IPS DF 4.7 (cell line): ENCODE measurements at regions not wholly inside any gene's neighbourhood (a gene's known extent, or its start where the extent isn't known, plus 50 kb on each side); places are given as distances from the start of the nearest gene placed in this dataset.

ENCODE experiments used
- DNase-seq: peaks from one replicate; pipeline ENCODE4 v3.0.0-alpha.2; 2013; ENCODE audit warnings: low spot score; ENCODE audit errors: extremely low read depth

DNA sequence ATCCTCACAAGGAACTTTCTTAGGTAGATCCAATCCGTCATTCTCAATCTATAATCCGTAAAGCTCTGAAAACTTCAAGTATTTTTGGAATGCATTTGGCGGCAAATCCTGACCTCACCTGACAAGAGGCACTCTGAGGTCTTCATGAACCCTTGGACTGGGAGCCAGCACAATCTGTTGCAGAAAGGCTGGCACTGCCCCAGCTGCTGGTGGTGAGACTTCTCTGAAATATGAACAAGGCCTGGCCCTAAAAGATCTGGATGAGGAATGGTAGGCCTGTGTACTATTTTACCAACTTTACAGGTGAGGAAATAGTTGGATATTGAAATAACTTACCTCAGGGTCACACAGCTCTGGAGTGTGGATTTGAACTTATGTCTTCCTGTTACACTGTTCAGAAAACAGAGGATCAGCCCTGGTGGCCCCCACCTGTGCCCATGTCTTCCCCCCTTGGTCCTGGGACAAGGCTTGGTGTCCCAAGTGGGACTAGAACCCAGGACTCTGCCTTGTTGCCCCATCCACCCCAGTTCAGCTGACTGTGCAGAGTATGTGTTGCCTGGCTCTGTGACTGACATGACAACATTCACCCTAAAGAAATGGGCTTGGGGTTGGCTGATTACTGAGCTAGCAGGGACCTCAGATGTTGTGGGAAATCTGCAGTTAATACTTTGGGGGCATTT, 471.4 kb downstream of the MN1 start:
- DNase-seq = no peak

DNA sequence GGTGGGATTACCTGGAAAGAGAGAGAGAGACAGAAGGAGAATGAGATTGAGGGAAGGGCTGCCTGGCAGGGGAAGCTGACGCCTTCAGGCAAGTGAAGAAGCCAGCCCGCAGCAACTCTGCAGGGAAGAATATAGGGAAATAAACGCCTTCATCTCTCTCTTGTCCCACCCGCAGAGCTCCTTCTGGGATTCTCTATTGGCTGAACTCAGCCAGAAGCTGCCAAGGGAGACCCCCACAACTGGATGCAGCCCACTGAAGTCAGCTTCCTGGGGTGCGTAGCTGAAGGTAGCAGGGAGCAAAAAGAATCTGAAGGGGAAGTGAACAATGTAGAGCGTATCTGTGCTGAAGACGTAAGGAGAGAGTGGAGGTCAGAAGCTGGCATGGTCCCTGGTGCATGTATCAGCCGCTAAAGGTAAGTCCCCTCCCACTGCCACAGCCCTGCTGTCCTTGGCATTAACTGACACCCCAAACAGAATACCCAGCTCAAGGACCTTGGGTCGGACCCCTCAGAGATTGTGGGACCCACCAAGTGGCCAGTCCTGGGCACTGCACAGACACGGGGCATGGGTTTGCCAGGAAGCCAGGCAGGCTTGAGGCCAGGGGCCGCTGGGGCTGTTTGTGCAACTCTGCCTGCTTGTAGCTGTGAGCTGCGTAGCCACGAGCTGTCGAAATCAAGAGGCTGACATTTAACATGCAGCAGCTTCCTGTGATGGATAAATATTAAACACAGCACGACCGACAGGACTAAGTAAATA, 469.9 kb downstream of the MN1 start:
- DNase-seq = no peak

DNA sequence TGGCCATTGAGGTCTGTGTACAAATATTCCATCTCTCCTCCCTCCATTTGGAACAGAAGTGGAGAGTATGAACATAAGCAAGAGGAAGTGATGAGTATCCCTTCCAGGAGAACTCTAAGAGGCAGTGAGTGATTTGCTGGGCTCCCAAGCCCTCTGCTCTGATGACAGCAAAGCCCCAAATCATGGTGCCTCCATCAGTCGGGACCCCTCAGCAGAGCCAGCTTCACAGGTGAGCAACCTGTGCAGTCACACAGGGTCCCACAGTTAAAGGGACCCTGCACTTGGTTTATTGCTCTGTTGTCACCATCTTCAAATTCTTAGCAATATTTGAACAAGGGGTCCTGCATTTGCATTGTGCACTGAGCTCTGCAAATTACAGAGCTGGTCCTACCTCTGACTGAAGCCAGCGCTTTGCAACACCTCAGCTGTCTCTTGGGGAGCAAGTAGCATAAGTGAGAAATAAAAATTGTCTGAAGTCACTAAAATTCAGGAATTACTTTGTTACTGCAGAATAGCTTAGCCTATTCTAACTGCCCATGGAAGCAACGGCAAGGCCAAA, 466.4 kb downstream of the MN1 start:
- DNase-seq = no peak

DNA sequence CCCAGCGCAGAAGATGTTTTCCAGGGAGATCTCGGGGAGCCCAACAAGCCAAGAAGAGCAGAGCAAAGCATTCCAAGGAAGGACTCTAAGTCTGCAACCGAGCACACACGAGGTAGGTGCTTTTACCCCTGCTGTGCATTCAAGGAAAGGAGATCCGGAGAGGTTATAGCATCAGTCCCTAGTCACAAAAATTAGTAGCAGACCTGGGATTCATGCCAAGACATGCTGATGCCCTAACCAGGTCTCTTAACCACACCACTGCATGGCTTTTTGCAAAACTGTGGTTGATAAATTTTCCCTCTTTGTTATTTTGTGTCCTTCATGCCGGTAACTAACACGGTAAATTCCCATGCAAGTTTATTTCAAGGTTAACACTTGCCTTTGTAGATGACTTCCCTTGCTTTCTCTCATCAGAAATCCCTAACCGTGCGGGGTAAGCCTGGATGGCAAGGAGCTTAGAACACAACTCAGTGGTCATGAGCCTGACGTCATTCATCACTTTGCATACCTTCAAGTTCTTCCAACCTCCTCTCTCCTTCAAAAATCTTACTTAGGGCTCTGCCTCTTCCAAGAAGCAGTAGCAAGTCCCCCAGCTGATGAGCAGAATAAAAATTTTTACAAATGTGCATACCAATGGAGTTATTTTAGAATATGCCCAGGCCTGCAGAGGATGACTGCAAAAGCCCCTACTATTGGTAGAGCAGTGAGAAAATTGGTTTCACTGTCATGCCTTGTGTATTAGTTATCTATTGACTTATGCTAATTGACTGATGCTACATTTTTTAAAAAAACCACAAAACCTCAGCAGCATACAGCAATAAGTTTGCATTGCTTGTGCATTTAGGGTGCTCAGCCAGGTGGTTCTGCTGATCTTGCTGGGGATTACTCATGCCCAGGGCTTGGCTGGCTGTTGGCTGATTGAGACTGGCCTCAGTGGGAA, 465.1 kb downstream of the MN1 start:
- DNase-seq = no peak

DNA sequence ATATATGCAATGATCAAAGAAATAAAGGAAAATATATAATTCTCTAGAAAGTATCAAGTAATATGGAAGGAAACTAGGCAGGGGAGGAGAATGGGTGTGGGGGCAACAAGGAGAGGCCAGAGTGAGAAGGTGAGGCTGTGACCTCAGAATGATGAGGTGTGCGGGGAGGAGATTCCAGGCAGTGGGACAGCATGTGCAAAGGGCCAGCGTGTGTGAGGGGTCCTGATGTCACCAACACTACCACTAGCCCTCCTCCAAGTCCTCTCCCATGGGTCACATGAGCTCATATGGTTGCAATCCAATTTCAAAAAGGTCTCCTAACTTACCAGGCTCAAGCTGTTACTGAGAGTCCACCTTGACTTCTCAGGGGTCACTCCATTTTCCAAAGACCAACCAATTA, 463.9 kb downstream of the MN1 start:
- DNase-seq = no peak

DNA sequence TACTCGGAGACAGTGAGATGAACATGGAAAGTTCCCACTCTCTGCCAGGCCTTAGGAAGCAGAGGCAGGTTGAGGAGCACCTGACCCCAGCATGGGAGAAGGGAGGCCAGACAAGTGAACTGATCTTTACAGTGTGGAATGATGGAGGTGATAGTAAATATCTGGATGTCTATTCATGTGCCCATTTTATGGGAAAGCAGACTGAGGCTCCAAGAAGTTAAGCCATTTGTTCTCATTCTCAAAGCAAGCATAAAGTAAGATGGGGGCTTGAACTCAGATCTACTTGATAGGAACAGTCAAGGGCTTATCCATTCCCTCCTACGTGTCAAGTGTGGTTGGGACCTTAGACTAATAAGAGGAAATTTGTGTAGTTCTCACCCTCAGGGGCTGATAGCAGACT, 461.5 kb downstream of the MN1 start:
- no peak for DNase-seq

DNA sequence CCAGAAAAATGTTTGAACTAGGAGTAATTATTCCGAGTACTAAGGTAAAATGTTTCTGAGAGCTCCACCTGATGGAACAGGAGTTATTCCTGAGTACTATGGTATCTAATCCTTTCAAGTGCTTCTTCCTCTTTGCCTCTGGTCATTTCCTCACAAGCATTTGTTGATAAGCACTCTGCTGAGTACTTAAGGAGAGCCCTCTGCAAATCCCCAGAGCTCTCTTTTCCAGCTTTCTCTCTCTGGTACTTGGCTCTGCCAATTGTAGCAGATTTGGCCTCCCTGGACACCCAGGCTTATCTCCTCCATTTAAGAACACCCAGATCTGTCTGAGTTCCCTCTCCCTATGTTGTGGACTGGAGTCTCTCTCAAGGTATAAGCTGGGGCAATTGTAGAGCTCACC, 457.0 kb downstream of the MN1 start:
- no peak for DNase-seq

DNA sequence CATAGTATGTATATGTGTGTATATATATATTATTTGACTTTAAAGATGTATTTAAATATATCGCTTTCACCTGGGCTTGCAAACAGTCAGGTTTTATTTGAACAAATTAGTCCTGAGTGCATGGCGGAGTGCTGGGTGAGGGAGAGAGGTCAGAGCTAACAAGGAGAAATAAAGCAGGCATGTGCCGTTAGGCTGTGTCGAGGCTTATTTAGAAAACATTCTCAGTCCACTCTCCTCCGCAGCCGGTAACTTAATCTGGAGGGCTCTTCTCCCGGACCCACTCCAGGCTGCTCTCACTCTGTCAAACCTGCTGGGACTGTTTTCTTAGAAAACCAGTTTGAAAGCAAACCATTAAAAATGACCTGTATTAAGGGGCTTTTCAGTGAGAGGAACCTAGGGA, 455.9 kb downstream of the MN1 start:
- no peak for DNase-seq

DNA sequence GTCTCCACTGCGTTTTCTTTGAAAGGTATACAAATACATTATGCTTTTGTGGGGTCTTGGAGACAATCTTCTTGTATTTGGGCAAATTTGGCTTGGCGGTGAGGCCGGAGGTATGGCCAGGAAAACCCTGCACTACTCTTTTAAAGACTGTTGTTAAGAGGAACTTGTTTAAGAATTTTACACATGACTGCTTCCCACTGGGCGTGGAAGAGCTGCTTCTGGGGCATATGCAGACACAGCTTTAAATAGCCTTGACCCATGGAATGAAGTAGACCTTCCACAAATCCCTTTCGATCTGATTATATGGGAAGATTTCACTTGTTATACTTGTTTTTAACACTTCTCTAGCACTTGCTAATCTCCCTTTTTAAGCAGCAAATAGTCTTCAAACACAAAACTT, 453.6 kb downstream of the MN1 start:
- DNase-seq = no peak

DNA sequence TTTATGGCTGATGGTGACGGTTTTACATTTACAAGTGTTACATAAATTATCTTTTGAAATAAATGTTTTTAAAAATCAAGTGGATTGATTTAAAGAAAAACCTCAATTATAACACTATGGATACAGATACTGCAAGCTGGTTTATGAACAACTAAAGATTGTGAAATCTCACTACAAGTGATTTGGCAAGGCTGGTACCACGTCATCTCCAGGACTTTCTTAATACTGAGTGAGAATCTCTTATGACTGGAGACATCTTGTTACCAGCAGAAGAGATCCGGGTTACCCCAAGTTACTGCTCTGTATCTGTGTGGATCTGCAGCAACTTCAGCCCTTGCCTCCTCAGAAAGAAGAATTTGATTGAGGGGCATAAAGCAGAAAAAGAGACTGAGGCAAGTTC, 452.9 kb downstream of the MN1 start:
- DNase-seq = no peak

DNA sequence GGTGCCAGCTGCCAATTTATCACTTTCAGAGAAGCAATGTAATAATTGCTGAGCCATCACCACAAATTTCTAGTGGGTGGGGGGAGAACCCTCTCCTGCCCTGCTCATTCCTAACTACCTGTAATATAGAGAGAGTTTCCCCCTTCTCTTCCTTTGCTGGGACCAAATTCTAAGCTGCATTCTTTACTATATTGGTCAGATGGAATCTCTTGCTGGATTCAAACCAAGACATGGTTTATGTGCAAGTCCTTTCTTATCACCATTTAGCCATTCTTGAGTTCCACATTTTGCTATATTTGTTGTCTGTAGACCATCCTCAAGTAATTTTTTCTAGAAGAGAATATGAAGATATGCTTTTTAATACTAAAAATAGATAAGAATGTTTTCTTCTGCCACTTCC, 452.1 kb downstream of the MN1 start:
- no peak for DNase-seq

DNA sequence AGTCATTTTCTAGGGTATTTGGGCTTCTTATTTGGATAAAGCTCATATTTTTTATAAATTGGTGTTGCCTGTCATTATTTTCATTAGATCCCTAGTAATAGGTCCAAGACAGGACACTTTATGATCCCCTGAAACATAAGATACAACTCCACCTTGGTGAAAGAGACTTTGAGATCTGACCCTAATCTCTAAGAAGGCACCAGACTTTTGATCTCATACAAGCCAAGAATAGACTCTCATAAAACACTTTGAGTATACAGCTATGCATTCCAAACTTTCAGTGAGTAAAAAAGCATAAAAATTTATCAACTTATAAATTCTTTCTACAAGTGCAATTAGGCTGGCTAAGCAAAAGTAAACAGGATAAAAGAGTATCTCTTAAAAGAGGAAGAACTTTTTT, 451.2 kb downstream of the MN1 start:
- DNase-seq = no peak

DNA sequence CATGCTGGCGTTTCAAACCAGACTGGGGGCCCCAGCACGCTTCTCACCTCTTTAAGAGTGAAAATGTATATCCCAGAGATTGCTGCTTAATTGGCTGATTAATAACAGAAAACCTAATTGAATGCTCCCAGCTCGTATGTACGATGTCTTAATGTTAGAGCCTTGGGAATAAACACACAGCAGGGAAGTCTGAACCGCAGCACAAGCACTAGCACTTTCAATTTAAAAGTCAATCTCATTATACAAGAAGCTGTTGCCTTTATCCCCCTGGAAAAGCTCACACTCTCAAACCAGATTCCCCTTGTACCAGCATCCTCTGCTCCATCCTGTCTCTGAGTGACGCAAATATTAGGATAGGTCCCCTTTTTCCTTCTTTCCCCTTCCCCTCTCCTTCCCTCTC, 449.1 kb downstream of the MN1 start:
- no peak for DNase-seq

DNA sequence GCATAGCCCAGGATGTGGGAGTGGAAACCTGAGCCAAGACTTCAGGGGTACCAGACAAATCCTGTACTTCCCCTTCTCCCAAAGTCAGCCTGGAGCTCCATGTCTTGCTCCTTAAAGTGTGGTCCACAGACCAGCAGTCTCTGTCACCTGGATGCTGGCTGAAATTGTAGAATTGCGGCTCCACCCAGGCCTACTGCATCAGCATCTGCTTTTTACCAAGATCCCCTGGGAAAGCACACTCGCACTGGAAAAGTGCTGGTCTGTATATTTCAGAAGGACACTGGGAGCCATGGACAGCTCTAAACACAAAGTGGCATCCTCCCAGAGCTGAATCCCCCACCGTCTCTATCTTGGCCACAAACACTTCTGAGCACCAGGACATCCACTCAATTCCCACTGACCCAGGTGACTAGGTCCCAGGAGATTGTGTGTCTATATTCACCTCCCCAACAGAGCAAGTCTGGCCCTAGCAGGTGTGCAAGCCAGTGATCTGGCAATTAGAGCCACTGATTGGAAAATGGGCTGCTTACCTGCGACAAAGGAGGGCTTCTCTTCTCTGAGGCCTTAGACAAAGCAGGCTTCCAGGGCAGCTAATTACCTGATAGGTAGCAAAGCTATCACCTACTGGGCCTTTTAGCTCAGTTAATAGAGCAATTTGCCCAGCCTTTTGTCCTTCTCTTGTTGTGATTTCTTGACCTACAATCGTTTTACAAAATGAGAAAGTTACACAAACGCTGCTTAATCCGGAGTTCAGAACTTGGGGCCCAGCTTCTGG, 443.3 kb downstream of the MN1 start:
- DNase-seq = no peak

DNA sequence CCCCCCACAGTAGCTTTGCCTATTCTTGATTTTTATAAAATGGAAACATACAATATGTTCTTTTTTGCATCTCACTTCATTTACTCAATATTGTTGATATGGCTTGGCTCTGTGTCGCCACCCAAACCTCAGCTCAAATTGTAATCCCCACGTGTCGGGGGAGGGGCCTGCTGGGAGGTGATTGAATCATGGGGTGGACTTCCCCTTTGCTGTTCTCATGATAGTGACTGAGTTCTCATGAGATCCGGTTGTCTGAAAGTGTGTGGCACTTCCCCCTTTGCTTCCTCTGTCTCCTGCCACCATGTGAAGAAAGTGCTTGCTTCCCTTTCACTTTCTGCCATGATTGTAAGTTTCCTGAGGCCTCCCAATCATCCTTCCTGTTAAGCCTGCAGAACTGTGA, 431.3 kb downstream of the MN1 start:
- DNase-seq = no peak

DNA sequence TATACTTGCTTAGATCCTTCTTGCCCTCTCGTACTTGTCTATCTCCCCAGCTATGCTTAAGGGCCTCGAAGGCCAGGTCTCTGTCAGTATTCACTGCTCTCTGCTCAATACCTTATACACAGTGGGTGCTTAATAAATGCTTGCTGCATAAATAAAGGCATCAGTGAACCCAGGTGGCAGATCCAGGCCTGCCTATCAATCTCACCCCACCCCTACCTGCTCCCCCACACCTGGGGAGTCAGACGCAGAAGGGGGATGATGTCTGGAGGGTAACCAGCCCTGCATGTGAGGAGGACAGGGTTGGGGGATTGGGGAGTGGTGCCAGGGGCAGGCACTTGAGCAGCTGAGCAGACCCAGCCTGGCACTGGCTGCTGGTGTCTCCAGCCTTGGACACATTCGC, 430.6 kb downstream of the MN1 start:
- DNase-seq = no peak

DNA sequence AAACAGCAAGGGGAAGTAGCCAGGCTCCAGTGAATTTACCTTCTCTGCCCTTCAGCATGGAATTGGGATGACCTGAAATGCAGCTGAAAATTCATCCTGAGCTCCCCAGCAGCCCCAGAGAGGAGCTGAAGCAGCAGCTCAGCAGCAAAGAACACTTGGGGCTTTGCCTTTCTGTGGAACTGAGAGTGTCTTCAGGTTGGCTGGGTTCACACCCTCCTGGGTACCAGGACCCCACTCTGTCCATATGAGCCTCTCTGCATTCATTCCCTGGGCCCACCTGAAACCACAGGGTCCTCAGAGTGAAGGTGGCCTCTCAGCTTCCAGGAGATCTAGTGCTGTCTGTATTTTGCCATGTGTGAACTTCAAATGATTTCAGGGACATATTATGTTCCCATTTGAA, 429.2 kb downstream of the MN1 start:
- DNase-seq = no peak

DNA sequence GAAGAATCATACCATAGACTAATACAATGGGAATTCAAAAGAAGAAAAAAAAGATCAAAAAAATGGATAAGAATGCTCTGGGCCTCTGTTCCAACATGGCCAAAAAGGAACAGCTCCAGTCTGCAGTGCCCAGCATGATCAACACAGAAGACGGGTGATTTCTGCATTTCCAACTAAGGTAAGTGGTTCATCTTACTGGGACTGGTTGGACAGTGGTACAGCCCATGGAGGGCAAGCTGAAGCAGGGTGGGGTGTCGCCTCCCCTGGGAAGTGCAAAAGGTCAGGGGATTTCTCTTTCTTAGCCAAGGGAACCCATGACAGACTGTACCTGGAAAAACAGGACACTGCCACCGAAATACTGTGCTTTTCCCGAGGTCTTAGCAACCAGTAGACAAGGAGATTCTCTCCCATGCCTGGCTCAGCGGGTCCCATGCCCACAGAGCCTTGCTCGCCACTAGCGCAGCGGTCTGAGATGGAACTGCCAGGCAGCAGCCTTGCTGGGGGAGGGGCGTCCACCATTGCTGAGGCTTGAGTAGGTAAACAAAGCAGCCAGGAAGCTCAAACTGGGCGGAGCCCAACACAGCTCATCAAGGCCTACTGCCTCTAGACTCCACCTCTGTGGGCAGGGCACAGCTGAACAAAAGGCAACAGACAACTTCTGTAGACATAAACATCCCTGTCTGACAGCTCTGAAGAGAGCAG, 428.4 kb downstream of the MN1 start:
- DNase-seq = peak; percentile 83

DNA sequence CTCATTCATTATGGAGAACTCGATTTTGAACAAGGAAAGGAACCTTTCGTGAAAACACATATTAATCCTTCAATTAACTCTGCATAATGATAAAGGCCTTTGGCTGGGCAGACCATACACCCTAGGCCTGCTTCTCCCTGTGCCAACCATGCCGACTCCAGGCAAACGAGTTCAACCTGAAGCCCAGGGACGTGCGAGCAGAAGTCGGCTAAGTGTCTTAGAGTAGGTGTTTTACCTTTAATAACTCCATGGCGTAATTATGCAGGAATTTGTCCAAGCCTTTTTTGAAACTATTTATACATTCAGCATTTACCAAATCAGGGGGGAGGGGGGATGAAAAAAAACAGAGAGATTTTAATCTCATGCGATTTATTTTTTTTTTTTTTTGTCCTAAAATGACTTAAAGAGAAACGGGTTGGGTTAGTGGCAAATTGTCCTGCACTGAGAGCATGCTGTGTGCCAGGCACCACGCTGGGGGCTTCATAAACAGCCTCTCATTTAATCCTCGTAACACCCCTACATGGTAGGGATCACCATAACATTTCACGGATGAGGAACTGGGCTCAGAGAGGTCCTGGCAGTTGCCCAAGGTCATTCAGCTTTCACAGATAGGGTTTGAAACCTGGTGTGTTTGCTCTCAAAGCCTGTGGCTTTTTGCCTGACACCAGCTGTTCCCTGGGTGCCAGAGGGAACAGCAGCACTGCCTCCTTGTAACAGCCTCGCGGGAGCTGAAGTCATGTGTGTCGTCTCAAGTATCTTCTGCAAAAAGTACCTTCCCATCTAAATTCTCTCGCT, 423.9 kb downstream of the MN1 start:
- no peak for DNase-seq
